ENCODE measurements at regions not wholly inside any gene's neighbourhood (a gene's known extent, or its start where the extent isn't known, plus 50 kb on each side); places are given as distances from the start of the nearest gene placed in this dataset.

DNA sequence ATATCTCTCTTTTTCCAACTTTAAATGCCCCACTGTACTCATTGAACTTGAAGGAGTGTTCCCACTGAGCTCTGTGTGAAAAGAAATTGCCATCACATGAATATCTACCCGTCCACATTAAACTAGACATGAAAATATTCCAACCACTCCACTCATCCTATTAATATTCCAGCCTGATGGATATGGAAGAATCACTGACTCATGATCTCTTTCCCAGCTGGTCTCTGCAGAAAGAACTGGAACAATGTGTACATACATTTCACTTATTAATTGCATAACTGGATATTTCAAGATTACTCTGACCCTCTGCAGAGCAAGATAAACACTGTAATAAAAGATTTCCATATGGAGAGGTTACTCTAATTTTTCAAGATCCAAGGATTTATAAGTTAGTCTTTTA, 711.1 kb upstream of the LRRC4C start:
- peak; percentile 7 to 67 for DNase-seq (ENCODE audit: low read depth in 2 of 2)
- Histone ChIP-seq H3K4me1 (ENCODE audit: control insufficient read depth, extremely low read depth, insufficient read depth, low read length) (no peaks in the 10 kb centered on the region), H3K4me2 (ENCODE audit: extremely low read depth, insufficient read depth, low read length) (no peak overlapping the region), H3K27me3 (ENCODE audit: control insufficient read depth, insufficient read depth, low read length) (no peaks in the 10 kb centered on the region), H4K20me1 (ENCODE audit: control insufficient read depth, extremely low read depth, insufficient read depth, low read length) (no peaks in the 10 kb centered on the region), H3K27ac (ENCODE audit: insufficient read depth, low read length) (no peak overlapping the region), H3K79me2 (ENCODE audit: control insufficient read depth, insufficient read depth, low read length) (no peaks in the 10 kb centered on the region), H3K4me3 (replicated peaks in 1 of 4; ENCODE audit: control extremely low read depth in 1 of 4, insufficient read depth in 1 of 4, low read depth in 3 of 4, low read length in 4 of 4) (no peak overlapping the region), H3K36me3 (ENCODE audit: control insufficient read depth, insufficient read depth, low read length) (no peaks in the 10 kb centered on the region), H3K9me3 (ENCODE audit: control insufficient read depth, insufficient read depth, low read depth, low read length) (no peaks in the 10 kb centered on the region), H3K9ac (ENCODE audit: insufficient read depth, low read length) (no peak overlapping the region), H2AFZ (ENCODE audit: low read length) (no peak overlapping the region)
- TF ChIP-seq, protein P1, sequence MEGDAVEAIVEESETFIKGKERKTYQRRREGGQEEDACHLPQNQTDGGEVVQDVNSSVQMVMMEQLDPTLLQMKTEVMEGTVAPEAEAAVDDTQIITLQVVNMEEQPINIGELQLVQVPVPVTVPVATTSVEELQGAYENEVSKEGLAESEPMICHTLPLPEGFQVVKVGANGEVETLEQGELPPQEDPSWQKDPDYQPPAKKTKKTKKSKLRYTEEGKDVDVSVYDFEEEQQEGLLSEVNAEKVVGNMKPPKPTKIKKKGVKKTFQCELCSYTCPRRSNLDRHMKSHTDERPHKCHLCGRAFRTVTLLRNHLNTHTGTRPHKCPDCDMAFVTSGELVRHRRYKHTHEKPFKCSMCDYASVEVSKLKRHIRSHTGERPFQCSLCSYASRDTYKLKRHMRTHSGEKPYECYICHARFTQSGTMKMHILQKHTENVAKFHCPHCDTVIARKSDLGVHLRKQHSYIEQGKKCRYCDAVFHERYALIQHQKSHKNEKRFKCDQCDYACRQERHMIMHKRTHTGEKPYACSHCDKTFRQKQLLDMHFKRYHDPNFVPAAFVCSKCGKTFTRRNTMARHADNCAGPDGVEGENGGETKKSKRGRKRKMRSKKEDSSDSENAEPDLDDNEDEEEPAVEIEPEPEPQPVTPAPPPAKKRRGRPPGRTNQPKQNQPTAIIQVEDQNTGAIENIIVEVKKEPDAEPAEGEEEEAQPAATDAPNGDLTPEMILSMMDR (conservative IDR thresholded peaks at IDR 0.05 in 1 of 2, IDR thresholded peaks at IDR 0.05 in 1 of 2; ENCODE audit: low read depth in 1 of 2, low read length in 2 of 2) = no peak
- TF ChIP-seq EZH2 (IDR thresholded peaks at IDR 0.05; ENCODE audit: low read length, missing control alignments) = no peak

DNA sequence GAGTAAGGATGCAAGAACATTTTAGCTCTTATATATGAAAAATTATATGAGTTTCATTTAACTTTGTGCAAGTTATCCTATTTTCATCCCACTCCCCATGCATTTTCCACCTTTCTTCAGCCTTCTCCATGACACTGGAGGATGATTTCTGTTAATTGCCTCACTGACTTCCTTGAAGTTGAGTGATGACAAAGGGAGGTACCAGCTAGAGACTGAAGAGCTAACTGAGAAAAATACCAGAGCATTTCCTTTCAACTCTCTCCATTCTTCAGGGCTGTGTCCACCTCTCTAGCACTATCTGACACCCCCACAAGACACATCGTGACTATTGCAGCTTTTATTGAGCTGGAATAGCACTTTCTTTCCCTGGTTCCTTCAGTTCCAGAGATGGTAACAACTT, 711.6 kb upstream of the LRRC4C start:
- Histone ChIP-seq H3K27ac (ENCODE audit: insufficient read depth, low read length) (no peak overlapping the region), H3K9me3 (ENCODE audit: control insufficient read depth, insufficient read depth, low read depth, low read length) (no peaks in the 10 kb centered on the region)
- DNase-seq (ENCODE audit: low read depth in 2 of 2) = no peak

DNA sequence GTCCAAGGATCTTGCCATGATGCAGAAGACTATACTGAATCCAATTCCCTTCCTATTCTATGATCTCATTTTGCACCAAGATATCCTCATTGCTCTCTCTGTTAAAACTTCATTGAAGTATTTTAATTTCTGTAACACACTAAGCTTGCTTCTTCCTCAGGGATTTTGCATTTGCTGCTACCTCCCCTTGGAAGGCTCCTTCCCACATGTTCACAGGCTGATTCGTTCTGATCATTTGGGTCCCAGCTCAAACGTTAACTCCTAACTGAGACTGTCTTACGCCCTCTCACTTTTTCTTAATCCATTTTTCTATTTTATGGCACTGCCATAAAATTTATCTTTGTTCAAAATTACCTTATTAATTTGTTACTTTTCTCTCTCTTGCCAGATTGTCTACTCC, 713.0 kb upstream of the LRRC4C start:
- no peak for DNase-seq (ENCODE audit: low read depth in 2 of 2)
- Histone ChIP-seq H3K36me3 (ENCODE audit: control insufficient read depth, insufficient read depth, low read length) (no peaks in the 10 kb centered on the region), H3K4me3 (replicated peaks in 1 of 4; ENCODE audit: control extremely low read depth in 1 of 4, insufficient read depth in 1 of 4, low read depth in 3 of 4, low read length in 4 of 4) (no peak overlapping the region), H3K27ac (ENCODE audit: insufficient read depth, low read length) (no peak overlapping the region), H3K4me2 (ENCODE audit: extremely low read depth, insufficient read depth, low read length) (no peak overlapping the region), H2AFZ (ENCODE audit: low read length) (no peak overlapping the region), H3K9ac (ENCODE audit: insufficient read depth, low read length) (no peak overlapping the region), H3K9me3 (ENCODE audit: control insufficient read depth, insufficient read depth, low read depth, low read length) (no peaks in the 10 kb centered on the region), H3K4me1 (ENCODE audit: control insufficient read depth, extremely low read depth, insufficient read depth, low read length) (no peaks in the 10 kb centered on the region), H4K20me1 (ENCODE audit: control insufficient read depth, extremely low read depth, insufficient read depth, low read length) (no peaks in the 10 kb centered on the region), H3K79me2 (ENCODE audit: control insufficient read depth, insufficient read depth, low read length) (no peaks in the 10 kb centered on the region), H3K27me3 (ENCODE audit: control insufficient read depth, insufficient read depth, low read length) (no peaks in the 10 kb centered on the region)
- TF ChIP-seq, protein P1 (conservative IDR thresholded peaks at IDR 0.05 in 1 of 2, IDR thresholded peaks at IDR 0.05 in 1 of 2; ENCODE audit: low read depth in 1 of 2, low read length in 2 of 2) = no peak
- no peak for TF ChIP-seq EZH2 (IDR thresholded peaks at IDR 0.05; ENCODE audit: low read length, missing control alignments)

More for the DNA sequence above, 711.6 kb upstream of the LRRC4C start:
- Histone ChIP-seq H3K27me3 (ENCODE audit: control insufficient read depth, insufficient read depth, low read length) (no peaks in the 10 kb centered on the region), H3K36me3 (ENCODE audit: control insufficient read depth, insufficient read depth, low read length) (no peaks in the 10 kb centered on the region), H4K20me1 (ENCODE audit: control insufficient read depth, extremely low read depth, insufficient read depth, low read length) (no peaks in the 10 kb centered on the region), H3K79me2 (ENCODE audit: control insufficient read depth, insufficient read depth, low read length) (no peaks in the 10 kb centered on the region), H3K4me1 (ENCODE audit: control insufficient read depth, extremely low read depth, insufficient read depth, low read length) (no peaks in the 10 kb centered on the region), H2AFZ (ENCODE audit: low read length) (no peak overlapping the region), H3K4me3 (replicated peaks in 1 of 4; ENCODE audit: control extremely low read depth in 1 of 4, insufficient read depth in 1 of 4, low read depth in 3 of 4, low read length in 4 of 4) (no peak overlapping the region), H3K9ac (ENCODE audit: insufficient read depth, low read length) (no peak overlapping the region), H3K4me2 (ENCODE audit: extremely low read depth, insufficient read depth, low read length) (no peak overlapping the region)
- no peak for TF ChIP-seq EZH2 (IDR thresholded peaks at IDR 0.05; ENCODE audit: low read length, missing control alignments)
- TF ChIP-seq, protein P1 (conservative IDR thresholded peaks at IDR 0.05 in 1 of 2, IDR thresholded peaks at IDR 0.05 in 1 of 2; ENCODE audit: low read depth in 1 of 2, low read length in 2 of 2) = no peak
